ENCODE measurements at regions not wholly inside any gene's neighbourhood (a gene's known extent, or its start where the extent isn't known, plus 50 kb on each side); places are given as distances from the start of the nearest gene placed in this dataset.

DNA sequence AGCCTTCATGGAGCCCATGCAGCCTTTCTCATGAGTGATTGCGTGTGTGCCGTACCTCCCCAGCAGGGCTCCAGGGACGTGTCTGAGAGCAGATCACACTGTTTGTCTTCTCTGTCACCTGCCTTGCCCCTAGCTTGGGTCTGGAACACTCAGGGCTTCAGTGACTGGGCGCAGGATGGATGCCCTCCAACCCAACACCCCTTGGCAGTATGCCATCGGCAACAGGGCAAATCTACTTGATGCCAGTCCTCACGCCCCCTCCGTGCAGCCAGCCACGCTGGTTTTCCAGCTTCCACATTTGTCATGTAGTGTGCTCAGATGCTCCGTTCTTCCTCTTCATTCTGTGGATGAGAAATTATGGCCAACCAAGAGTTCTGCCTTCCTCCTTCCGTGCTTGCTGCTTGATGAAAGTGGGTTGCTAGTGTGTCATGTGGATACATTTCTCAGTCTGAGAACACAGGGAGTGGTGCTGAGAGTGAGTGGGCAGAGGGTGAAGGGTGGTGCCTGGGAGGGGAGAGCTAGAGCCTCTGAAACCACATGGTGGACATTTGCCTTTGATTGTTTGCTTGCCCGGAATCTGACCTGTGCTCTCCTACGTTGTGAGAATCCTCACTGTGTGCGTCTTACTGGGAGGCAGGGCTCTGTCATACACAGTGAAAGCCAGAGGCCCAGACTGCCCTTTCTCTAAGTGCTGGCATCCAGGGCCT is 97.2 kb downstream of the FAM43A start:
- Histone ChIP-seq H3K27ac (ENCODE audit: low read depth, low read length) (peak overlapping the region; percentile 5; the same call in 1 of the 2 replicates), H3K36me3 (ENCODE audit: insufficient read depth, low read length) (no peaks in the 10 kb centered on the region), H3K4me3 (ENCODE audit: low read depth, low read length) (no peak overlapping the region), H3K27me3 (ENCODE audit: insufficient read depth, low read length) (0 out of 2 replicates have a peak, but pooled peaks cover 6% of the 10 kb centered on the region), H3K79me2 (ENCODE audit: control insufficient read depth, insufficient read depth, low read length, unreplicated experiment) (no peaks in the 10 kb centered on the region), H2AFZ (ENCODE audit: low read length, unreplicated experiment) (peak overlapping the region; percentile 50), H3K4me1 (ENCODE audit: control insufficient read depth, insufficient read depth, low read length, unreplicated experiment) (peaks cover 18% of the 10 kb centered on the region)

- Histone ChIP-seq H3K27ac (ENCODE audit: low read depth, low read length) (no peak overlapping the region), H3K4me1 (ENCODE audit: control insufficient read depth, insufficient read depth, low read length, unreplicated experiment) (peaks cover 15% of the 10 kb centered on the region), H3K27me3 (ENCODE audit: insufficient read depth, low read length) (no peaks in the 10 kb centered on the region), H3K36me3 (ENCODE audit: insufficient read depth, low read length) (no peaks in the 10 kb centered on the region), H2AFZ (ENCODE audit: low read length, unreplicated experiment) (no peak overlapping the region), H3K4me3 (ENCODE audit: low read depth, low read length) (no peak overlapping the region), H3K79me2 (ENCODE audit: control insufficient read depth, insufficient read depth, low read length, unreplicated experiment) (no peaks in the 10 kb centered on the region)
These were observed 98.7 kb downstream of the FAM43A start for GRCh38 chr3:194784361-194784760.

DNA sequence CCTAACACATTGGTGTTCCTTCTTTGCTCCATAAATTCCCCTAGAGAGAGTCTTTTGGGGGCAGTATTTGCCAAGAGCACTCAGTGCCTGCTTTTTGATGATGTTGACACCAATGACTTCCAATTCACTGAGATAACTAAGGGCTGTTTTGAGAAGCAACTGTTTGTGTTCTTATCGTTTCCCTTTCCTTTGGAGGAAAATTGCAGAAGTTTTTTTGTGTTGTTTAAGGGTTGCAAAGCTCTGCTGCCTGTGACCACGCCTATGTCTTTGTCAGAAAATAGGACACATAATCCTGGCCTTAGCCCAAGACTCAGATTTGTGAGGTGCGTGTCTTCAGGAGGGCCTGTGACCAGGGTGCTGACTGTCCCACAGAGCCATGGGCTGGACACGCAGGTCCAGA is 99.6 kb downstream of the FAM43A start:
- peaks cover 6% of the 10 kb centered on the region for H3K4me1 ChIP-seq (ENCODE audit: control insufficient read depth, insufficient read depth, low read length, unreplicated experiment)
- H3K36me3 ChIP-seq (ENCODE audit: insufficient read depth, low read length) = no peaks in the 10 kb centered on the region
- no peak overlapping the region for H3K4me3 ChIP-seq (ENCODE audit: low read depth, low read length)
- no peaks in the 10 kb centered on the region for H3K27me3 ChIP-seq (ENCODE audit: insufficient read depth, low read length)
- no peak overlapping the region for H2AFZ ChIP-seq (ENCODE audit: low read length, unreplicated experiment)
- H3K27ac ChIP-seq (ENCODE audit: low read depth, low read length) = no peak overlapping the region
- no peaks in the 10 kb centered on the region for H3K79me2 ChIP-seq (ENCODE audit: control insufficient read depth, insufficient read depth, low read length, unreplicated experiment)

- H2AFZ ChIP-seq (ENCODE audit: low read length, unreplicated experiment) = no peak overlapping the region
- H3K27ac ChIP-seq (ENCODE audit: low read depth, low read length) = no peak overlapping the region
- H3K4me3 ChIP-seq (ENCODE audit: low read depth, low read length) = no peak overlapping the region
- H3K79me2 ChIP-seq (ENCODE audit: control insufficient read depth, insufficient read depth, low read length, unreplicated experiment) = no peaks in the 10 kb centered on the region
- no peaks in the 10 kb centered on the region for H3K27me3 ChIP-seq (ENCODE audit: insufficient read depth, low read length)
- H3K36me3 ChIP-seq (ENCODE audit: insufficient read depth, low read length) = no peaks in the 10 kb centered on the region
- peaks cover 6% of the 10 kb centered on the region for H3K4me1 ChIP-seq (ENCODE audit: control insufficient read depth, insufficient read depth, low read length, unreplicated experiment)
These were observed 101.4 kb downstream of the FAM43A start for GRCh38 chr3:194787072-194787471.

DNA sequence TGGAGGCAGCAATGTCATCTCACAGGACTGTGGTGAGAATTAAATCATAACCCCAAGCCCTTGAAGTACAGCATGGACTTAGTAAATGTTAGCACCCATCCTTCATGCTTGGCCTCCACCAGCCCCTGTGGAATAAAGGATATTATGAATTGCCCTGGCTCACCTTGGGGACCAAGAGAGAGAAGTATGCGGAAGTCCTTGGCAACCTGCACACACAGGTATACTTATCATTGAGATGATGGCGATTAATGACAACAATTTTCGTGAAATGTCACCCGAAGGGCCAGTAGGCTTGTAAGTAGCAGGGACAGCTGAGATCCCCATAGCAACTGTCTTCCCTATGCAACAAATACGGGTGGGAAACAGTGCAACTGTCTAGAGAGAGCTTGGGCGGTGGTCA is 102.0 kb downstream of the FAM43A start:
- no peaks in the 10 kb centered on the region for H3K79me2 ChIP-seq (ENCODE audit: control insufficient read depth, insufficient read depth, low read length, unreplicated experiment)

GRCh38 chr3:194792368-194792767 is 106.7 kb downstream of the FAM43A start:
- Histone ChIP-seq H3K27ac (ENCODE audit: low read depth, low read length) (no peak overlapping the region), H3K4me3 (ENCODE audit: low read depth, low read length) (no peak overlapping the region), H2AFZ (ENCODE audit: low read length, unreplicated experiment) (no peak overlapping the region), H3K4me1 (ENCODE audit: control insufficient read depth, insufficient read depth, low read length, unreplicated experiment) (no peaks in the 10 kb centered on the region), H3K36me3 (ENCODE audit: insufficient read depth, low read length) (no peaks in the 10 kb centered on the region), H3K27me3 (ENCODE audit: insufficient read depth, low read length) (no peaks in the 10 kb centered on the region), H3K79me2 (ENCODE audit: control insufficient read depth, insufficient read depth, low read length, unreplicated experiment) (no peaks in the 10 kb centered on the region)

More for the DNA sequence above, 102.0 kb downstream of the FAM43A start:
- no peak overlapping the region for H3K27ac ChIP-seq (ENCODE audit: low read depth, low read length)
- H3K4me1 ChIP-seq (ENCODE audit: control insufficient read depth, insufficient read depth, low read length, unreplicated experiment) = peaks cover 6% of the 10 kb centered on the region
- H3K27me3 ChIP-seq (ENCODE audit: insufficient read depth, low read length) = no peaks in the 10 kb centered on the region
- H2AFZ ChIP-seq (ENCODE audit: low read length, unreplicated experiment) = no peak overlapping the region
- no peaks in the 10 kb centered on the region for H3K36me3 ChIP-seq (ENCODE audit: insufficient read depth, low read length)
- no peak overlapping the region for H3K4me3 ChIP-seq (ENCODE audit: low read depth, low read length)

- no peaks in the 10 kb centered on the region for H3K79me2 ChIP-seq (ENCODE audit: control insufficient read depth, insufficient read depth, low read length, unreplicated experiment)
- no peak overlapping the region for H3K27ac ChIP-seq (ENCODE audit: low read depth, low read length)
- no peaks in the 10 kb centered on the region for H3K36me3 ChIP-seq (ENCODE audit: insufficient read depth, low read length)
- peaks cover 11% of the 10 kb centered on the region for H3K27me3 ChIP-seq (ENCODE audit: insufficient read depth, low read length)
- H3K4me3 ChIP-seq (ENCODE audit: low read depth, low read length) = no peak overlapping the region
- no peak overlapping the region for H2AFZ ChIP-seq (ENCODE audit: low read length, unreplicated experiment)
- H3K4me1 ChIP-seq (ENCODE audit: control insufficient read depth, insufficient read depth, low read length, unreplicated experiment) = no peaks in the 10 kb centered on the region
These were observed 112.0 kb downstream of the FAM43A start for GRCh38 chr3:194797555-194798250.

GRCh38 chr3:194798486-194798885 is 112.8 kb downstream of the FAM43A start:
- Histone ChIP-seq H2AFZ (ENCODE audit: low read length, unreplicated experiment) (no peak overlapping the region), H3K4me1 (ENCODE audit: control insufficient read depth, insufficient read depth, low read length, unreplicated experiment) (no peaks in the 10 kb centered on the region), H3K27me3 (ENCODE audit: insufficient read depth, low read length) (peaks cover 18% of the 10 kb centered on the region), H3K36me3 (ENCODE audit: insufficient read depth, low read length) (no peaks in the 10 kb centered on the region), H3K27ac (ENCODE audit: low read depth, low read length) (no peak overlapping the region), H3K79me2 (ENCODE audit: control insufficient read depth, insufficient read depth, low read length, unreplicated experiment) (no peaks in the 10 kb centered on the region), H3K4me3 (ENCODE audit: low read depth, low read length) (no peak overlapping the region)

DNA sequence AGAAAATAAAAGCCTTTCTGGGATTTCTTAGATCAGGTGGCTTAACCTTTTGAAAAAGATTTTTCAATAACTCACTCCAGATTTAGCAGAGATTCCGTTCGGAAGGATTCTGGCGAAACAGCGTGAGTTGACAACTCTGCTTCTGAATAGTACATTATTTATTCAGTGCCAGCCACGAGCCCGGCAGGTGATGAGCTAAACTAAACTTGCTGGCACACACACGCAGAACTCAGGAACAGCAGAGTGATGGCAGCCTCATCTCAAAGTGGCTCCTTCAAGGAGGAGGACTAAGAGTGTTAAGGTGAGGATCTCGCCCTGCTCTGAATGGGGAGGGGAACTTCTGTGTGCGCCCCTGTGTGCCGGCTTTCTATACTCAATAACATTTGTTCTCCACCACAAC is 114.3 kb downstream of the FAM43A start:
- H3K4me3 ChIP-seq (ENCODE audit: low read depth, low read length) = no peak overlapping the region
- peaks cover 27% of the 10 kb centered on the region for H3K27me3 ChIP-seq (ENCODE audit: insufficient read depth, low read length)
- H3K4me1 ChIP-seq (ENCODE audit: control insufficient read depth, insufficient read depth, low read length, unreplicated experiment) = no peaks in the 10 kb centered on the region
- no peak overlapping the region for H3K27ac ChIP-seq (ENCODE audit: low read depth, low read length)
- no peaks in the 10 kb centered on the region for H3K79me2 ChIP-seq (ENCODE audit: control insufficient read depth, insufficient read depth, low read length, unreplicated experiment)
- H2AFZ ChIP-seq (ENCODE audit: low read length, unreplicated experiment) = no peak overlapping the region
- no peaks in the 10 kb centered on the region for H3K36me3 ChIP-seq (ENCODE audit: insufficient read depth, low read length)

- H3K36me3 ChIP-seq (ENCODE audit: insufficient read depth, low read length) = no peaks in the 10 kb centered on the region
- peaks cover 30% of the 10 kb centered on the region for H3K27me3 ChIP-seq (ENCODE audit: insufficient read depth, low read length)
- no peak overlapping the region for H2AFZ ChIP-seq (ENCODE audit: low read length, unreplicated experiment)
- H3K4me1 ChIP-seq (ENCODE audit: control insufficient read depth, insufficient read depth, low read length, unreplicated experiment) = peaks cover 2% of the 10 kb centered on the region
- H3K4me3 ChIP-seq (ENCODE audit: low read depth, low read length) = no peak overlapping the region
- no peak overlapping the region for H3K27ac ChIP-seq (ENCODE audit: low read depth, low read length)
- H3K79me2 ChIP-seq (ENCODE audit: control insufficient read depth, insufficient read depth, low read length, unreplicated experiment) = no peaks in the 10 kb centered on the region
These were observed 116.1 kb downstream of the FAM43A start for GRCh38 chr3:194801461-194802432.
